ENCODE measurements at regions not wholly inside any gene's neighbourhood (a gene's known extent, or its start where the extent isn't known, plus 50 kb on each side); places are given as distances from the start of the nearest gene placed in this dataset.

DNA sequence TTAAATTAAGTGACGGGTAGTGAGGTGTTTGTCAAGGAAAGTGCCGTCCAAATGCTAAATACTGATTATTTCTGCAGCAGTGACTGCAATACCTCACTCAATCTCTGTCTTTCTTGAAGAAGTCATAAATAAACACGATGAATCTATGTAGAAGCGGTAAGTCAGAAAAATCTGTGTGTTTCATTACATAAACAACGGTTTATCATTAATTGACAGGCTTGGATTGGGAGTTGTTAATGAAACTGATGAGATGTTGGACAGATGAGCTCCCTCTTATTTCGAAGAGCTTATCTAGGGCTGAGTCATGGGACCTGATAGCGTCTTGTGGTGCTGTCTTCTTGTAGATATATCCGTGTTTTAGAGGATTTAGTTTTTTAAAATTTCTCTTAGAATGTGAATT lies 92.2 kb upstream of the SAMD11 start (continued):
- TF ChIP-seq GATAD2B (conservative IDR thresholded peaks at IDR 0.05; ENCODE audit: low read depth) (no peak), ESRRA (IDR thresholded peaks at IDR 0.05; ENCODE audit: low read length) (no peak)
- TF ChIP-seq, protein P1, sequence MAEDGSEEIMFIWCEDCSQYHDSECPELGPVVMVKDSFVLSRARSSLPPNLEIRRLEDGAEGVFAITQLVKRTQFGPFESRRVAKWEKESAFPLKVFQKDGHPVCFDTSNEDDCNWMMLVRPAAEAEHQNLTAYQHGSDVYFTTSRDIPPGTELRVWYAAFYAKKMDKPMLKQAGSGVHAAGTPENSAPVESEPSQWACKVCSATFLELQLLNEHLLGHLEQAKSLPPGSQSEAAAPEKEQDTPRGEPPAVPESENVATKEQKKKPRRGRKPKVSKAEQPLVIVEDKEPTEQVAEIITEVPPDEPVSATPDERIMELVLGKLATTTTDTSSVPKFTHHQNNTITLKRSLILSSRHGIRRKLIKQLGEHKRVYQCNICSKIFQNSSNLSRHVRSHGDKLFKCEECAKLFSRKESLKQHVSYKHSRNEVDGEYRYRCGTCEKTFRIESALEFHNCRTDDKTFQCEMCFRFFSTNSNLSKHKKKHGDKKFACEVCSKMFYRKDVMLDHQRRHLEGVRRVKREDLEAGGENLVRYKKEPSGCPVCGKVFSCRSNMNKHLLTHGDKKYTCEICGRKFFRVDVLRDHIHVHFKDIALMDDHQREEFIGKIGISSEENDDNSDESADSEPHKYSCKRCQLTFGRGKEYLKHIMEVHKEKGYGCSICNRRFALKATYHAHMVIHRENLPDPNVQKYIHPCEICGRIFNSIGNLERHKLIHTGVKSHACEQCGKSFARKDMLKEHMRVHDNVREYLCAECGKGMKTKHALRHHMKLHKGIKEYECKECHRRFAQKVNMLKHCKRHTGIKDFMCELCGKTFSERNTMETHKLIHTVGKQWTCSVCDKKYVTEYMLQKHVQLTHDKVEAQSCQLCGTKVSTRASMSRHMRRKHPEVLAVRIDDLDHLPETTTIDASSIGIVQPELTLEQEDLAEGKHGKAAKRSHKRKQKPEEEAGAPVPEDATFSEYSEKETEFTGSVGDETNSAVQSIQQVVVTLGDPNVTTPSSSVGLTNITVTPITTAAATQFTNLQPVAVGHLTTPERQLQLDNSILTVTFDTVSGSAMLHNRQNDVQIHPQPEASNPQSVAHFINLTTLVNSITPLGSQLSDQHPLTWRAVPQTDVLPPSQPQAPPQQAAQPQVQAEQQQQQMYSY (CRISPR knock-in tag; IDR thresholded peaks at IDR 0.05): no peak

DNA sequence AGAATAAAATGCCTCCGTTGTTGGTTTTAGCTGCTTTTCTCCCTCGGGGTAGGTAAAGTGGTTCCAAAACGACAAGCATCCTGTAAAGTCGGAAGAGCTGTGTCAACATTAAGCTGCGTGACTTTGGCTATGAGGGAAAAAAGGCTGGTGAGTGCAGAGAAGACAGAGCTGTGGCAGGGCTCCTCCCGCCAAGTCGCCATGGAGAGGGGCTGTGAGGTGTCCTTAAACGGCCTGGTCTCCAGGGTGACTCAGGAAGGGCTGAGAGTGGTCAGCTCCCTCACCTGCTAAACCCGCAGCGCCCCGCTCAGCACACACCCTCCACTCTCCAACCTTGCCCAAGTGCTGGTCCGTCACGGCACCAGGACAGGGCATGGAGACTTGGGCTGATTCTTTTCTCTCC lies 91.6 kb upstream of the SAMD11 start:
- no peak overlapping the region for H3K4me3 ChIP-seq
- no peaks in the 10 kb centered on the region for H4K20me1 ChIP-seq (ENCODE audit: control insufficient read depth, insufficient read depth)
- no peaks in the 10 kb centered on the region for H3K27me3 ChIP-seq (replicated peaks in 1 of 2; ENCODE audit: control insufficient read depth in 2 of 2, insufficient read depth in 2 of 2, low read length in 1 of 2)
- 92% methylated on average over 11 of the region's 13 CpGs for WGBS (ENCODE audit: insufficient coverage, insufficient replicate concordance, low lambda C conversion rate, missing lambda C conversion rate)
- H3K27ac ChIP-seq (ENCODE audit: control insufficient read depth, insufficient read depth): no peak overlapping the region
- no TSS peak for BruUV-seq (replicated peaks)
- no peak for FAIRE-seq
- in situ Hi-C loops (cut with MboI) (no loop called here), intact Hi-C loops (cut with micrococcal nuclease; ENCODE audit: unreplicated experiment) (no loop called here)
- H3K4me2 ChIP-seq (ENCODE audit: control insufficient read depth, insufficient read depth): no peak overlapping the region
- POLR2A ChIA-PET: no interaction called here
- no peak overlapping the region for H2AFZ ChIP-seq (ENCODE audit: control insufficient read depth, low read depth, low read length)
- peaks cover 0 to 1% of the 10 kb centered on the region in 2 experiments; a peak in 1 of 4 replicates for H3K36me3 ChIP-seq (ENCODE audit: control insufficient read depth in 2 of 2, insufficient read depth in 2 of 2, low read length in 1 of 2)
- CTCF ChIA-PET: interaction anchor here (1.1 kb wide), 1 partner anchor 26 kb away, joined by 3 read pairs; no protein-coding TSS in a partner anchor
- no peak overlapping the region for H3K9ac ChIP-seq (ENCODE audit: control insufficient read depth, insufficient read depth, low read length)
- SMC1A ChIA-PET (ENCODE audit: uncharacterized antibody, unreplicated experiment): no interaction called here
- no peaks in the 10 kb centered on the region for H3K9me3 ChIP-seq (replicated peaks; ENCODE audit: control insufficient read depth, insufficient read depth, low read length)
- RAD21 ChIA-PET (ENCODE audit: unreplicated experiment): no interaction called here
- H3K79me2 ChIP-seq (ENCODE audit: control insufficient read depth, insufficient read depth, low read length): no peaks in the 10 kb centered on the region
- DNase-seq (ENCODE audit: low read depth, low spot score): no peak
- no peaks in the 10 kb centered on the region for H3K4me1 ChIP-seq (ENCODE audit: control insufficient read depth, insufficient read depth, low read length)
- no peak for ATAC-seq
- TF ChIP-seq SRF (IDR thresholded peaks at IDR 0.05; ENCODE audit: low read depth in 2 of 2, low read length in 2 of 2) (no peak), STAT3 (IDR thresholded peaks at IDR 0.05; ENCODE audit: low read depth, low read length) (no peak), SIN3A (IDR thresholded peaks at IDR 0.05; ENCODE audit: low read depth, low read length) (no peak), NR2C1 (IDR thresholded peaks at IDR 0.05) (no peak), CBFB (IDR thresholded peaks at IDR 0.05; ENCODE audit: low read depth) (no peak), ASH2L (IDR thresholded peaks at IDR 0.05; ENCODE audit: borderline replicate concordance, low read depth) (no peak), IKZF2 (IDR thresholded peaks at IDR 0.05) (no peak)
- TF ChIP-seq, protein P2, sequence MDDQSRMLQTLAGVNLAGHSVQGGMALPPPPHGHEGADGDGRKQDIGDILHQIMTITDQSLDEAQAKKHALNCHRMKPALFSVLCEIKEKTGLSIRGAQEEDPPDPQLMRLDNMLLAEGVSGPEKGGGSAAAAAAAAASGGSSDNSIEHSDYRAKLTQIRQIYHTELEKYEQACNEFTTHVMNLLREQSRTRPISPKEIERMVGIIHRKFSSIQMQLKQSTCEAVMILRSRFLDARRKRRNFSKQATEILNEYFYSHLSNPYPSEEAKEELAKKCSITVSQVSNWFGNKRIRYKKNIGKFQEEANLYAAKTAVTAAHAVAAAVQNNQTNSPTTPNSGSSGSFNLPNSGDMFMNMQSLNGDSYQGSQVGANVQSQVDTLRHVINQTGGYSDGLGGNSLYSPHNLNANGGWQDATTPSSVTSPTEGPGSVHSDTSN (IDR thresholded peaks at IDR 0.05; ENCODE audit: insufficient replicate concordance, low read depth, low read length): no peak
- TF ChIP-seq, protein P3, sequence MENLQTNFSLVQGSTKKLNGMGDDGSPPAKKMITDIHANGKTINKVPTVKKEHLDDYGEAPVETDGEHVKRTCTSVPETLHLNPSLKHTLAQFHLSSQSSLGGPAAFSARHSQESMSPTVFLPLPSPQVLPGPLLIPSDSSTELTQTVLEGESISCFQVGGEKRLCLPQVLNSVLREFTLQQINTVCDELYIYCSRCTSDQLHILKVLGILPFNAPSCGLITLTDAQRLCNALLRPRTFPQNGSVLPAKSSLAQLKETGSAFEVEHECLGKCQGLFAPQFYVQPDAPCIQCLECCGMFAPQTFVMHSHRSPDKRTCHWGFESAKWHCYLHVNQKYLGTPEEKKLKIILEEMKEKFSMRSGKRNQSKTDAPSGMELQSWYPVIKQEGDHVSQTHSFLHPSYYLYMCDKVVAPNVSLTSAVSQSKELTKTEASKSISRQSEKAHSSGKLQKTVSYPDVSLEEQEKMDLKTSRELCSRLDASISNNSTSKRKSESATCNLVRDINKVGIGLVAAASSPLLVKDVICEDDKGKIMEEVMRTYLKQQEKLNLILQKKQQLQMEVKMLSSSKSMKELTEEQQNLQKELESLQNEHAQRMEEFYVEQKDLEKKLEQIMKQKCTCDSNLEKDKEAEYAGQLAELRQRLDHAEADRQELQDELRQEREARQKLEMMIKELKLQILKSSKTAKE (IDR thresholded peaks at IDR 0.05; ENCODE audit: low read depth, poor library complexity, severe bottlenecking): no peak
